RWPE1 (cell line): ENCODE measurements at regions not wholly inside any gene's neighbourhood (a gene's known extent, or its start where the extent isn't known, plus 50 kb on each side); places are given as distances from the start of the nearest gene placed in this dataset.

Source experiments
- CTCF ChIA-PET: fragments of 350-600 bp; sonication (Branson Sonifier 250); formaldehyde crosslinking; extraction: SDS; loops from one replicate; lab custom pipeline; 2021; lab: Yijun Ruan, JAX
- POLR2A ChIA-PET: fragments of 400-600 bp; formaldehyde crosslinking; extraction: SDS; loops from one replicate; lab custom pipeline; 2020; ENCODE audit warnings: antibody characterized with exemption; ENCODE audit not compliant: low non-redundant PET; lab: Yijun Ruan, JAX
- DNase-seq: peaks from one replicate; pipeline ENCODE4 v3.0.0; 2012; ENCODE audit warnings: low spot score
- H3K27ac ChIP-seq: fragments of 450-650 bp; 2 replicates; pipeline ENCODE4 v1.5.1; 2017
- CTCF ChIP-seq: fragments of 450-650 bp; conservative IDR thresholded peaks from 2 replicates; pipeline ENCODE4 v1.5.1; 2017; ENCODE audit warnings: low read depth, mild to moderate bottlenecking

- DNase-seq, result no peak
Measured at GRCh38 chr5:167819406-167819805, 472.0 kb upstream of the WWC1 start.

GRCh38 chr5:167820101-167820990, 471.1 kb upstream of the WWC1 start:
- H3K27ac ChIP-seq, result peak overlapping the region; percentile 76
- DNase-seq, result no peak
- POLR2A ChIA-PET, result no interaction called here

More at GRCh38 chr5:167819406-167819805, 472.0 kb upstream of the WWC1 start:
- POLR2A ChIA-PET, result no interaction called here
- peak overlapping the region; percentile 51; the same call in 1 of the 2 replicates for H3K27ac ChIP-seq
- CTCF ChIA-PET, result interaction anchor here (0.7 kb wide), 1 partner anchor 191 kb away, joined by 3 read pairs; no protein-coding TSS in a partner anchor
- TF ChIP-seq CTCF, result no peak

DNA sequence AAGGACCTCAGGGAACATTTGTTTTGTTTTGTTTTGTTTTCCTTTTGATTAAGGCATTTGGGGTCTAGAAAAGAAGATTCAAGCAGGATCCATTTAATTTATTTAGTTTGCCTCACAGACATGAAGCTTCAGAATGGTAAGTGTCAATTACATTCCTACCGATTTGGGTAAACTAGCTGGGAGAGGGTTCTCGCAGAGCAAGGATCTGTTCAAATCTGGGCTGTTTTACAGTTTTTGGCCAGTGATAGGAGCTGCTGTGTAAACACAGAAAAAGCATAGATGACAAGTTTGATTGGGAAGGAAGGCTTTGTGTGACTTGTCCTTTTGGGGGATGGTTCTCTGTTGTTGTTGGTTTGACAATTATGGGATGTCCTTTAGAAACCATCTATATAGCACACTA, 470.3 kb upstream of the WWC1 start:
- no peak overlapping the region for H3K27ac ChIP-seq
- TF ChIP-seq CTCF, result no peak
- no peak for DNase-seq
- POLR2A ChIA-PET, result no interaction called here
- CTCF ChIA-PET, result no interaction called here

More at GRCh38 chr5:167820101-167820990, 471.1 kb upstream of the WWC1 start:
- CTCF ChIA-PET, result interaction anchor here (0.6 kb wide), 1 partner anchor 19 kb away, joined by 4 read pairs; no protein-coding TSS in a partner anchor
- TF ChIP-seq CTCF, result no peak

DNA sequence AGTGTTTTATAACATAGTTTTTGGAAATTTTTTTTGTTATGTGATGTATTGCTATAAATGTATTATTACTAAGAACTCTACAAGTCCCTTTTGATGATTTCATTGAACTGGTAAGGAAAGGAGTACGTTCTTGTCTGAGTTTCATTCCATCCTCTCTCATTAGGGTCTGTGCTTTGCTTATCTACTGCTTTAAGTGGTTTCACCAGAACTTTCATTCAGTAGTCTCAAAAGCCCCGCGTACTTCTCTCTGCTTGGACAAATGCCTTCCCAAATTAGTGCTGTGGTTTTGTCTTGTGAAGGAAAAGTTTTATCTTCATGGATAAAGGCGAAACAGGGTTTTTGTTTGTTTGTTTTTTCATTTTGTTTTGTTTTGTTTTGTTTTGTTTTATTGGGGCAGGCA, 469.8 kb upstream of the WWC1 start:
- DNase-seq, result no peak
- POLR2A ChIA-PET, result no interaction called here
- TF ChIP-seq CTCF, result no peak
- no peak overlapping the region for H3K27ac ChIP-seq
- CTCF ChIA-PET, result no interaction called here

DNA sequence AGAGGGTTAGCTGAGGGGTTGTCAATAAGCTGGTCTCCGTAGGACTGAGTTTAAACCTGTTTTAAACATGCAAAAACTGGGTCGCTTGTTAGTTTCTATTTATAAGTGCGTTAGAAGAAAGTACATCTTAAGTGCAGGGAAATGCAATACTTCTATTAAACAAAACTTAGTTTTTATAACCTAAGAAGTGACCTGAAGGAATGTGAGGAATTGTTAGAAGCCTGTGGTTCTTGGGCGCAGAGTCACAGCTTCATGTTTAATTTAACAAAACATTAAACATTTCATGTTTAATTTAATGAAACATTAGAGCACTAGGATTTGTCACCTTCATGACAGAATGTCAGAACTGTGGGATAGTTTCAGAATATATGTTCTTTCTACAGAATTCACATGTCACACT, 469.2 kb upstream of the WWC1 start:
- no peak for DNase-seq
- no peak for TF ChIP-seq CTCF
- no peak overlapping the region for H3K27ac ChIP-seq
- POLR2A ChIA-PET, result no interaction called here
- CTCF ChIA-PET, result no interaction called here

GRCh38 chr5:167823405-167823804, 468.0 kb upstream of the WWC1 start:
- POLR2A ChIA-PET, result no interaction called here
- CTCF ChIA-PET, result no interaction called here
- TF ChIP-seq CTCF, result no peak
- no peak for DNase-seq
- no peak overlapping the region for H3K27ac ChIP-seq
